Esophagus muscularis mucosa (tissue), 2 donors: ENCODE measurements at regions not wholly inside any gene's neighbourhood (a gene's known extent, or its start where the extent isn't known, plus 50 kb on each side); places are given as distances from the start of the nearest gene placed in this dataset.

Experiments
- POLR2A ChIP-seq: fragments of 450-650 bp; IDR thresholded peaks from one replicate; pipeline ENCODE4 v1.6.1; 2017; ENCODE audit warnings: antibody characterized with exemption, moderate library complexity, mild to moderate bottlenecking, low read depth
- POLR2AphosphoS5 ChIP-seq, 2 donors: sonication (generic); formaldehyde crosslinking; IDR thresholded peaks; one replicate each; pipeline ENCODE4 v1.6.1; 2017; ENCODE audit warnings: antibody characterized with exemption in 2 of 2

DNA sequence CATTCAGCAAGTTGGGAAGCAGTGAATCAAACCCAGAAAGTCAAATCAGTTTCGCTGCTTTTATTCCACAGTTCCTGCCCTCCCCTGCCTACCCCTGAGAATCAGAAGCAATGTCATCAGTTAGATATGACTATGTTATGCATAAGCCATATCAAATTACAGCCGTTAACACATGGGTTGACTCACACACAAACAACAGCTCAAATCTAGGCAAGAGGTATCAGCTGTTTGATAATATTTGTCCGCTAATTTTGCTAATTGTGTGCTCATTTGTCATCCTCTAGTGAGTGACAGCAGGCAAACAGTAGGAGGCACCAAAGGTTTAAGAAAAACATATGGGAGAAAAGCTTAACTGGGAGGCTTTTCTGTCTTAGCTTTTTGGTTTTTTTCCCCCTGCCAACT, 327.4 kb upstream of the CCL2 start:
- TF ChIP-seq POLR2A = no peak
- TF ChIP-seq POLR2AphosphoS5 (IDR thresholded peaks at IDR 0.05) = no peak
